Small intestine (tissue), 7 donors: ENCODE measurements at regions not wholly inside any gene's neighbourhood (a gene's known extent, or its start where the extent isn't known, plus 50 kb on each side); places are given as distances from the start of the nearest gene placed in this dataset.

Experiments used
- DNase-seq, 2 donors: peaks; one replicate each; pipeline versions ENCODE4 v3.0.0 to v3.0.0-alpha.2; 2013
- FAIRE-seq: peaks from 2 replicates; lab custom pipeline; 2012; peaks lifted over from hg19 to GRCh38; lab: Jason Lieb, UNC
- H3K27ac ChIP-seq, 3 donors: one replicate each; pipeline ENCODE4 v1.5.1; 2013; ENCODE audit warnings: low read length in 2 of 3, mild to moderate bottlenecking in 2 of 3, control low read depth in 1 of 3, inconsistent platforms in 1 of 3, low read depth in 1 of 3, moderate library complexity in 1 of 3
- H3K27me3 ChIP-seq, 3 donors: one replicate each; pipeline ENCODE4 v1.6.1; 2013; ENCODE audit warnings: low read length in 3 of 3, inconsistent platforms in 1 of 3; ENCODE audit not compliant: control insufficient read depth in 3 of 3, insufficient read depth in 3 of 3
- H3K36me3 ChIP-seq, 3 donors: one replicate each; pipeline ENCODE4 v1.6.1; 2013; ENCODE audit warnings: low read length in 3 of 3, inconsistent platforms in 1 of 3, low read depth in 1 of 3, mild to moderate bottlenecking in 1 of 3, moderate library complexity in 1 of 3; ENCODE audit not compliant: control insufficient read depth in 3 of 3, insufficient read depth in 2 of 3
- H3K4me1 ChIP-seq, 3 donors: one replicate each; pipeline ENCODE4 v1.6.1; 2013; ENCODE audit warnings: low read length in 2 of 3, inconsistent platforms in 1 of 3, low read depth in 1 of 3, mild to moderate bottlenecking in 1 of 3, moderate library complexity in 1 of 3; ENCODE audit not compliant: control insufficient read depth in 3 of 3, insufficient read depth in 2 of 3
- H3K4me3 ChIP-seq, 3 donors: one replicate each; pipeline ENCODE4 v1.5.1; 2013; ENCODE audit warnings: low read length in 3 of 3, control low read depth in 1 of 3, inconsistent platforms in 1 of 3, low read depth in 1 of 3, mild to moderate bottlenecking in 1 of 3, moderate library complexity in 1 of 3
- H3K9me3 ChIP-seq, 2 donors: one replicate each; pipeline ENCODE4 v1.6.1; 2013; ENCODE audit warnings: low read depth in 1 of 2, low read length in 1 of 2; ENCODE audit not compliant: control insufficient read depth in 2 of 2, insufficient read depth in 1 of 2
- WGBS, 3 donors: extraction: QIAGEN DNeasy Blood & Tissue Kit; methylation state at CpG; one replicate each; pipeline ENCODE4 v1.1.7; 2013; 5-methylcytosine and 5-hydroxymethylcytosine counted together
- donor health status: healthy with polysubstance abuse.
- donor health status: control.
- donor health status: control.
- donor health status: Bipolar disorder and iron deficiency.
- donor health status: healthy.

GRCh38 chr6:43937236-43938177 is 167.5 kb downstream of the VEGFA start:
- DNase-seq (no peak), FAIRE-seq (no peak)
- H3K9me3 ChIP-seq = no peaks in the 10 kb centered on the region
- no peak overlapping the region for H3K27ac ChIP-seq
- H3K4me1 ChIP-seq = peaks cover 0 to 25% (median 0%) of the 10 kb centered on the region in 3 donors
- H3K36me3 ChIP-seq = no peaks in the 10 kb centered on the region
- no peak overlapping the region for H3K4me3 ChIP-seq
- 82 to 89% (median 84%) methylated on average over 7 of the region's 7 CpGs for WGBS, 3 donors
- no peaks in the 10 kb centered on the region for H3K27me3 ChIP-seq

GRCh38 chr6:43936476-43936875 is 166.5 kb downstream of the VEGFA start:
- no peaks in the 10 kb centered on the region for H3K27me3 ChIP-seq
- no peaks in the 10 kb centered on the region for H3K36me3 ChIP-seq
- WGBS, 3 donors = 88 to 90% (median 89%) methylated on average over 9 of the region's 9 CpGs
- FAIRE-seq (no peak), DNase-seq (no peak)
- no peaks in the 10 kb centered on the region for H3K9me3 ChIP-seq
- no peak overlapping the region for H3K4me3 ChIP-seq
- H3K4me1 ChIP-seq = peaks cover 0 to 25% (median 0%) of the 10 kb centered on the region in 3 donors
- no peak overlapping the region for H3K27ac ChIP-seq

GRCh38 chr6:43935921-43936439 is 166.0 kb downstream of the VEGFA start:
- DNase-seq = no peak

GRCh38 chr6:43934803-43935602 is 165.0 kb downstream of the VEGFA start:
- no peaks in the 10 kb centered on the region for H3K36me3 ChIP-seq
- no peaks in the 10 kb centered on the region for H3K9me3 ChIP-seq
- H3K4me1 ChIP-seq = peaks cover 0 to 25% (median 0%) of the 10 kb centered on the region in 3 donors
- no peak for FAIRE-seq
- no peak for DNase-seq
- H3K4me3 ChIP-seq = no peak overlapping the region
- H3K27ac ChIP-seq = no peak overlapping the region
- H3K27me3 ChIP-seq = no peaks in the 10 kb centered on the region
- WGBS, 3 donors = 83 to 90% (median 85%) methylated on average over 9 of the region's 9 CpGs

More at GRCh38 chr6:43935921-43936439, 166.0 kb downstream of the VEGFA start:
- no peaks in the 10 kb centered on the region for H3K9me3 ChIP-seq
- no peaks in the 10 kb centered on the region for H3K27me3 ChIP-seq
- no peak for FAIRE-seq
- 70 to 73% (median 72%) methylated on average over 4 of the region's 4 CpGs for WGBS, 3 donors
- peaks cover 0 to 25% (median 0%) of the 10 kb centered on the region in 3 donors for H3K4me1 ChIP-seq
- H3K27ac ChIP-seq = no peak overlapping the region
- no peaks in the 10 kb centered on the region for H3K36me3 ChIP-seq
- H3K4me3 ChIP-seq = no peak overlapping the region

- no peaks in the 10 kb centered on the region for H3K27me3 ChIP-seq
- FAIRE-seq (no peak), DNase-seq (no peak)
- no peak overlapping the region for H3K27ac ChIP-seq
- 90 to 98% (median 93%) methylated on average over 4 of the region's 4 CpGs for WGBS, 3 donors
- H3K36me3 ChIP-seq = no peaks in the 10 kb centered on the region
- H3K4me3 ChIP-seq = no peak overlapping the region
- H3K4me1 ChIP-seq = peaks cover 0 to 25% (median 0%) of the 10 kb centered on the region in 3 donors
- no peaks in the 10 kb centered on the region for H3K9me3 ChIP-seq
Observed at GRCh38 chr6:43934183-43934802, 164.3 kb downstream of the VEGFA start.

GRCh38 chr6:43933148-43933885 is 163.3 kb downstream of the VEGFA start:
- WGBS, 3 donors = 69 to 88% (median 85%) methylated on average over 19 of the region's 19 CpGs
- no peaks in the 10 kb centered on the region for H3K36me3 ChIP-seq

GRCh38 chr6:43932259-43933147 is 162.5 kb downstream of the VEGFA start:
- Histone ChIP-seq H3K4me3 (no peak overlapping the region), H3K27me3 (no peaks in the 10 kb centered on the region), H3K27ac (peak overlapping the region in 1 of 3 donors; percentile 49), H3K4me1 (peaks cover 0 to 32% (median 0%) of the 10 kb centered on the region in 3 donors), H3K9me3 (no peaks in the 10 kb centered on the region), H3K36me3 (no peaks in the 10 kb centered on the region)
- 52 to 80% (median 63%) methylated on average over 13 of the region's 13 CpGs for WGBS, 3 donors
- DNase-seq (no peak), FAIRE-seq (no peak)

More at GRCh38 chr6:43933148-43933885, 163.3 kb downstream of the VEGFA start:
- FAIRE-seq (no peak), DNase-seq (peak in 1 of 2 donors; percentile 61)
- Histone ChIP-seq H3K4me1 (peaks cover 0 to 28% (median 0%) of the 10 kb centered on the region in 3 donors), H3K9me3 (no peaks in the 10 kb centered on the region), H3K4me3 (no peak overlapping the region), H3K27ac (peak overlapping the region in 1 of 3 donors; percentile 49), H3K27me3 (no peaks in the 10 kb centered on the region)
